IPS-11a (cell line): ENCODE measurements at regions not wholly inside any gene's neighbourhood (a gene's known extent, or its start where the extent isn't known, plus 50 kb on each side); places are given as distances from the start of the nearest gene placed in this dataset.

Experiments used
- H3K4me3 ChIP-seq: one replicate; pipeline ENCODE4 v1.5.1; 2013; ENCODE audit warnings: low read depth, low read length, control low read depth

DNA sequence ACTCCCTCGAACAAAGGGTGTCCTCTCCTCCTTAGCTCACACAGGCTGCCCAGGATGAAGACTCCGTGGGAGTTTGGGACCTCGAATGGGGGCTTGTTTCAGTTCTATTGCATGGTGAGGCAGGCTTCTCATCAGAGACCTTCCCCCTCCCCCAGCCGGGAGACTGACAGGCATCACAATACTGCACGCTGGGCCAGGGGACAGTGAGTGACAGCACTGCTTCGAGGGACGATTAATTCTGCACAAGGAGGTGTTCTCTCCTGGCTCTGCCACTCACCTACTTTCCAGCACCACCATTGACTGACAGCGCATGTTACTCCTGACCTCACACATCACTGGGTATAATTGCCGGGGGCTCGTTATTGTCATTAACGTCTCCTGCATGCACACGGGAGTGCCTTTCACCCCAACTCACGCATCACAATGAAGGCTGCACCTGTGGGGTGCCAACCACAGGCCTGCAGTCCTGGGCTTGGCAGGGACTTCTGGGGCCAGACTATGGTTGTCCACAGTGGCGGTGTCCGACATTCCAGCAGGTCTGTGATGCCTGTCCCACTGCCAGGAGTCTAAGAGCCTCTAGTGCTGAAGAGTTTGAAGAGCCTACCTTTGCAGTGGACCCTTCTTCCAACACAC lies 412.2 kb upstream of the TSHZ3 start:
- H3K4me3 ChIP-seq = no peak overlapping the region

DNA sequence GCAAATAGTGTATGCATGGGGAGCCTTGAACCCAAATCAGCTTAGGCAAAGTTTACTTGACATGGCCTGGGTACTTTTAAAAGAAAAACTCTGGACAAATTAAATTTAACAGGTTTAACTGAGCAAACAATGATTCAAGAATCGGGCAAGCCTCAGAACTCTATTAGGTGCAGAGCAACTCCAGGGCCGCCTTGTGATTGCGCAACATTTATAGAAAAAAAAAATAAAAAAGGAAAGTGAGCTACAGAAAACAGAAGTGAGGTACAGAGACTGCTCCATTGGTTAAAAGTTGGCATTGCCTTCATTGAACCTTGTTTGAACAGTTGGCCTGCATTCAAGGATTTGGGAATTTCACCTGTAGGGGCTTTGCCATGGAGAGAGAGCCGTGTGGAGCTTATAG lies 421.0 kb upstream of the TSHZ3 start:
- H3K4me3 ChIP-seq = no peak overlapping the region

DNA sequence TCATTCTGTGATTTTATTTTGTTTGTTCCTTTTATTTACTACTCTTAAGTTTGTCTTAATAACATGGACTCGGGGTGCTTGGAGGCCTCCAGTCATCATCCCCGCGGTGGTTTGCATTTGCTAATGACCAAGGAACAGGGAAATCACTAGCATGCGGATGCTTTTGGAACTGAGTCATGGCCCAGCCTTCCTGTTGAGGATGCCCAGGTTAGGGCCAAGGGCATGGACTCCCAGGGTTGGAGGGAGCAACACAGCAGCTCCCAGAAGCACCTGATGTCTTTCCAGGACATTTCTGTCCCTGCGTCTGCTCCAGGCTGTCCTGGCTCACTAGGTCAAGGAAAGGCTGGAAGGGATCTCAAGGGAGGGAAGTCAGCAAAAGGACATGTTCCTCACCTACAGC lies 423.7 kb upstream of the TSHZ3 start:
- H3K4me3 ChIP-seq = no peak overlapping the region

DNA sequence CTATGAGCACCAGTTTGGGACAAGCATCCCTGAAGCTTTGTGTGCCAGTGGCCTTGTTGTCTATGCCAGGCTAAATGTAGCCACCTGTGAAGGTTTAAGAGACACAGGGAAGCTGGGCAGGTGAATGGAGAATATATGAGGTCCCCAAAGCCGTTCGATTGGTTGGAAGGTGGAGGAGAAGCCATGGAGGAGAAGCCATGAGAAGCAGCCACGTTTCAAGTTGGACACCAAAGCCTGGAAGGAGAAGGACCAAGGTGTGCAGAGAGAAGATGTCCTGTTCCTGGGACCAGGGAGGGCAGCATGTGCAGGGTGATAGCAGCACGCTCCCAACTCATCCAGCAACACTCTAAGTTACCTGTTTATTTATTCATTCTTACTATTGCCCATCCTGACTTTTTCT lies 432.3 kb upstream of the TSHZ3 start:
- no peak overlapping the region for H3K4me3 ChIP-seq

DNA sequence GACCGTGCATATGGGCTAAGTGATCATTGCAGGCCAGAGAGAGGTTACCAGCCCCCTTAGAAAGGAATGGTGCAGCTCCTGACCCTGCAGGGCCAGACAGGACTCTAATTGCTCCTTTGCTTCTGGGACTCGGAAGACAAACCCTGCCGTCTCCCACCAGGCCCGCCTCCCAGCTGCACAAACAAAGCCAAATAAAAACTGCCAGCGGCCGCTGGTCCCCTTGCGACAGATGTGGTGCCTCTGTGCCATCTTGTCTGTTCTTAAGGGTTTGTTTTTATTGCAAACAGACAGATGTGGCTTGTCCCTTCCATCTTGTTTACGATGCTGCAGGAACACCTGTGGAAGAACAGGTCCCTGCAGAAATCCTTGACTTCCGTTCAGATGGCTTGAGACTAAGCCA lies 434.4 kb upstream of the TSHZ3 start:
- no peak overlapping the region for H3K4me3 ChIP-seq

DNA sequence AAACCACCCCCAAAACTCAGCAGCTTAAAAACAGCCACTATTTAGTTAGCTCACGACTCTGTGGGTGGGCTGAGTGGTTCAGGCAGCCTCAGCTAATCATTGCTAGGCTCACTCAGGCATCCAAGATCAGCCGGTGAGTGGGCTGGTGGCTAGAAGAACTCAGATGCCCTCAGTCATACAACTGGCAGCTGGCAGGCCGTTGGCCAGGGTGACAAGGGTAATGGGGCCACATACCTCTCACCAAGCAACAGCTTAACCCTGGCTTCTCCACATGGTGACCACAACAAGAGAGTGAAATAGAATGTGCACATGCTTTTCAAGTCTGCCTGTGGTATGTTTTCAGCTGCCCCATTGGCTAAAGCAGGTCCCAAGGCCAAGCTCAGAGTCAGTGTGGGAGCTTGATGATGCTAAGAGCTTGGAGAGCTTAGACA lies 435.4 kb upstream of the TSHZ3 start:
- H3K4me3 ChIP-seq = no peak overlapping the region

DNA sequence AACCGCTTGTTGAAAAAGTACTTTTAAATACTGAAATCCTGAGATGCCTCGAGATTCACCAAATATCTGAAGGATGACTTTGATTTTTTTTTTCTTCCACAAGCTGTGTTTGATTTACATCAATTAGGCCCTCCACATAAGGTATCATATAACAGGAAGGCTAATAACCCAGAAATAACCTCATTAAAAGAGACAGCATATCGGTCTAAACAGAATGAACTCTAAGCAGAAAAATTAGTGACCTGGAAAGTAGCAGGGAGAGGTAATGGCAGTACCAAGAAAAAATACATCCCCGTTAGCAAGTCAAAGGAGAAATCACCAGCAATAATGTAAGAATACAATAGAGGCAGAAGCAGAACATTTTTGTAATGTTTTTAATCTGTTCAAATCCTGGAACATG lies 452.4 kb upstream of the TSHZ3 start:
- no peak overlapping the region for H3K4me3 ChIP-seq

DNA sequence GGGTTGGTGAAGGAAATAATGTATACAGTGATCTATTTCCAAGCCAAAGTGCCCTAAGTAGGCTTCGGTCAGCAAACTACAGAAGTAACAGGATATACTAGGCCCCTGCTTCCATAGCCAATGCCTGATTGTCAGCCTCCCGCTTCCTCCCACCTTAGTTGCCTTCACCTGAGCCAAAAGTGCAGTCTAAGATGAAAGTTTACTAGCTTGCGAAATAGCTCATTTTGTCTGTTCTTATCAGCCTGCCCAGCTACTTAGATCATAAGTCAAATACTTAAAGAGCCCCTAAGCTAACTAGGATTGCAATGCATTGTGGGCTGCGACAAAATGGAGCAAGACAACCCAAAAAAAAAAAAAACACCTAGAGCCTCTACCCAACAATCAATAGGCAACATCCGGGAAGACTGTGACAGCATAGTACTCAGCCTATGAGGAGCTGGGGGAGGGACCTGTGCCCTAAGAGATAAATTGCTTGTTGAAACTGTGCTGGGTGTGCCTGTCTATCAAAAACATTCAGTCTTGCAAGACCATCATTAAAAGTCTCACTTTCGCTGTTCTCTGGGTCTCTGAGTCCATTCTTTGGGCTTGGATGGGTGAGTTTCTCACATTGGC lies 454.7 kb upstream of the TSHZ3 start:
- H3K4me3 ChIP-seq = no peak overlapping the region

DNA sequence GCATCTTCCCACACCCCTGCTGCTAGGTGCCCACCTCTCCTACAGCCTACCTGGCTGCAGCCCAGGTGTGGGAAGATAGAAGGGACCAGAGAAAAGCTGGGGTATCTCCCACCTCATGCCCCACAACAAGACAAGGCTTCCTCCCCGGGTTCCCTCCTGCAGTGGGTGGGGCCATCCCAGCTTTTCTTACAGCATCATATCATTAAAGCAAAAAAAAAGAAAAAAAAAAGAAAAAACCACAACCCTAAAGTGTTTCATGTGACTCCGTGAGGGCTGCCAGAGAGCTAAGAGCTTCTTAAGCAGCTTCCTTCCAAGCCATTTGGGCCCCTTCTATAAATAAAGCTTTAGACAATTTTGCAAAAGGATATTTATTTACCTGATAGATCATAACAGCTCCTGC lies 455.4 kb upstream of the TSHZ3 start:
- no peak overlapping the region for H3K4me3 ChIP-seq

DNA sequence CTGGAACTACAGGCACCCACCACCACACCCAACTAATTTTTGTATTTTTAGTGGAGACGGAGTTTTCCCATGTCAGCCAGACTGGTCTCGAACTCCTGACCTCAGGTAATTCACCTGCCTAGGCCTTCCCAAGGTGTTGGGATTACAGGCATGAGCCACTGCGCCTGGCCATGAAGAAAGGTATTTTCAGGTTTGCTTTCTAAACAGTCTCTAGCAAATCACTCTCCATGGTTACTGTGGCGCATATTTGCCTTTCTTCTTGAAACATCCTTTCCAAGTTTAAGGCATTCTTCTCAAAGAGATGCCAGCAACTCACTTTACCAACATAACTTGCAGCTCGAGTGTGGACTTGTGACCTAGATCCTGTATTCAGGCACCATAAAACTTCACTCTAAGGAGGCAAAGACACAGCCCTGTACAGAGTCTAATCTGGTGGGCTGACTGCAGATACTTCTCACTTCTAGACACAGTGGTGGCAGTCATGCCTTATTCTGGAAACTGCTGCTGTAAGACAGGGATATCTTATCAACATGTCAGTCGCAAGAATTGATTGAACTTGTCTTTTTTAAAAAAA lies 461.4 kb upstream of the TSHZ3 start:
- no peak overlapping the region for H3K4me3 ChIP-seq

DNA sequence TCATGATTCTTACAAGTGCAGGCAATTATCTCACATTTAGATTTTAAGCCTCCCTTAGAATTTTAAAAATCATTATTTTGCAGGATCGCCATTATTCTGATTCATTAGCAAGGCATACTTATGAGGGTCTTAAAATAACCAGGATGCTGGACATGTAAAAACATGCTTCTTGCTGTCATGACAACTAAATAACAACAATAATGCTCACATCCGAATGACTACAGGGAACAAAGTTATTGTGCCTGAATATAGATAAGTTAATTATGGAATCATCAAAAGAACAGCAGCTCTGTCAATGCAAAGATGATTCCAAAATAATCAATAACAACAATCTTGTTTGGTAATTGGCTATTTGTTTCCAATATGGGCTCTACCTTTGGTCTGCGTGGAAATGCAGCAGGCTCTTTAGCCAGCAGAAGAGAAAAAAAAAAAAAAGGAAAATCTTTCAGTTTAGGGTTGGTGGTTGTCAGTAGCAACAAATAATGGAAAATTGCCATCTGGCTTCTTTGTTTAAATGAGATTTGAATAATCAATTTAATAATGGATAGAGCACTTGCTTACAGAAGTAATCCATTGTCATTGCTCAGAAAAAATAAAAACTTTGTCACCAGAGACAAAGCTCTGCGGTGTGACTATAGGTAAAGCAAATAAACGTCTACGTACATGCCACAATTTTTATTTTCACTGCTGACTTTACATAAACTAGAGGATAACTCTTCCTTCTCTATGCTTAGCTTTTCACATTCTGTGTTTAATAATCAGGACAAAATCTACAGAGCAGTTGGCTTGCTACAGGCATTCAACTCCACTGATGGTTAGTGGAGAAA lies 468.9 kb upstream of the TSHZ3 start:
- H3K4me3 ChIP-seq = no peak overlapping the region

DNA sequence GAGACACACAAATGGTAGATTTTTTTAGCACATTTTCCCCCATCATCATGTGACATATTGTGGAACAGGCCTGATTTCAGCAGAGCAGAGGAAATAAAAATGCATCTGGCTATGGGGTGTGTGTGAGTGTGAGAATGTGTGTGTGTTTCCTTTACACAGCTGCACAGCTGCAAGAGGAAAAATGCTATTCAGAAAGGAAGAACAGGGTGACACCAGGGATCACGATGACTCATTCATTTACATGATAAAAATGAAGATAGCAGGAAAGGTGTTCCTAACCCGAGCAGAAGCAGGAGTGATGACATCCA lies 469.5 kb upstream of the TSHZ3 start:
- H3K4me3 ChIP-seq = no peak overlapping the region

DNA sequence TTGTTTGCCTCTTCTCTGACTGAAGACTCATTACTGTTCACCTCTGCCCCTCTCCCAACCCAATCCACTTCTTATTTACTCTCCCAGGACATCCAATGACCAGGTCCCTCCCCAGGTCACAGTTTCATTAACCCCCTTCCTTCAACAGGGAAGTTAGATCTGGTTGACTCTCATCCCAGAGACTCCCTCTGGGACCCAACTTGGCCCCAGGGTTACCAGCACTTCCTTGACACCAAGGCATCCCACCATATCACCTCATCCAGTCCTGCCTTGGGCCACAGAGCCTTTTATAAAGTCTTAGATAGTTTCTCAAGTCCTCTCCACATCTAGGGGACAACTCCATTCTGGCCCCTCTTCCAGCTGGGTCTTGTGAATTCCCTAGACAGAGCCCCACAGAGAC lies 470.6 kb upstream of the TSHZ3 start:
- no peak overlapping the region for H3K4me3 ChIP-seq

DNA sequence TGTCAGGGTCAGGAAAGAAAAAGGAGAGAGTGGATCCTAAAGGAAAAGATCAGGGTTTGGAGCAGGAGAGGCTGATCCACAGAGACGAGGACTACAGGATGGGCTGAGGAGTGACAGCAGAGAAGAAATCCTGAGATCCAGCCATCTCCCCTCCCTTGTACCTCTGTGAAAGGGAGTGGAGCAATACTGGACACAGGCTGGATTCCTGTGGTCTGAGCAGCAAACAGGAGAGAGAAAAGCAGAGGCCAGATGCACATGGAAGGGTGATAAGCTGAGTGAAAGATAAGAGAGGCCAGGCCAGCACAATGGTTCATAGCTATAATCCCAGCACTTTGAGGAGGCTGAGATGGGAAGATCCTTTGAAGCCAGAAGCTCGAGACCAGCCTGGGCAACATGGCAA lies 472.1 kb upstream of the TSHZ3 start:
- no peak overlapping the region for H3K4me3 ChIP-seq

DNA sequence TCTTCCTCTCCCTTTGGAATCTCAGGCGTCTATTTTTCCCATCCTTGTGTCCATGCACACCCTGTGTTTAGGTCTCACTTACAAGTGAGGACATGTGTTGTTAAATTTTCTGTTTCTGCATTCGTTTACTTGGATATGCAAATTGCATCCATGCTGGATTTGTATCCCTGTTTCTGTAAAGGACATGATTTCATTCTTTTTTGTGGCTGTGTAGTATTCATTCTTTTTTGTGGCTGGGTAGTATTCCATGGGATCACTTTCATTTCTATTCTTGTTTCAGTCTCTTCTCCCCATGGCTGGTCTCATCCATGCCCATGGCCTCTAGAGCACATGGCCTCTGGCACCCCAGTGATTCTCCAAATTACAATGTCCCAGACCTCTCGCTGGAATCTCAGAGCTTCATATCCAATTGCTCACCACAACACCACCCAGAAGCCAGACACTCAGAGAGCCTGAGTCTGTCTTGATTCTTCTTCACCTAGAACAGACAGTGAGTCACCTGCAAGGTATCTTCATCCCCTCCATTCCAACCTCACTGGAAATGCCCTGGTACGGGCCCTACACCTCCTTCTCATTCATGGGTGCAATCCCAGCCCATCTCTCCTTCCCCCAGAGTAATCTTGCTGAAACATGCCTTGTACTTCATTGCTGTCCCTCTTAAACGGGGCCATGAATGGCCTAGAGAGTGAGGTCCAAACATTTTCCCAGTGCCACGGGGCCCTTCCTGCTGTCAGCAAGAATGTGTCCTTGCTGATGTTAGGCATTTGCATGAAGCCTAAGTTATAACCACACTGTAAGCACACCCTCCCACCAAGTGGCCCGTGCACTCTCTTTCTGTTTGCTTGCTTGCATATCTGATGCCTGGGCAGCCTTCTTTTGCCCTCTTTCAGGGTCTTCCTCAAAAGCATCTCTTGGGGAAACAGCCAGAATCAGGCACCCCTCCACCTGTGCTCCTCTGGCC lies 476.2 kb upstream of the TSHZ3 start:
- H3K4me3 ChIP-seq = no peak overlapping the region

DNA sequence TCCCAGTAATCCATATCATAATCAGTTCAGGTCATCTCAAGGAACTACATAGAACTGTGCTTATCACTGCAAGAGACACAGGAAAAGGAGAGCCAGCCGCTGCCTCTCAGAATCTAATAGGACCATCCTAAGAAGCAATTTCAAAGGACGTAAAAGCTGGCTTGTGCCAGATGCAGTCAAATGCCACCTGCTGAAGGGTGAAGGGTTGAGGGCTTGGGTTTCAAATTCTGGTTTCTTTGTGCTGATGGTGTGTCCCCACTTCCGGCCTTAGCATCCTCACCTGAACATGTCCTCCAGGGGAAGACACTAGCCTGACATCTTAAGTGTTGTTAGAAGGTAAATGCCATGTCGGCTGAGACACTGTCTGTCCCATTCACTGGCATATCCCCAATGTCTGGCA lies 477.1 kb upstream of the TSHZ3 start:
- no peak overlapping the region for H3K4me3 ChIP-seq

DNA sequence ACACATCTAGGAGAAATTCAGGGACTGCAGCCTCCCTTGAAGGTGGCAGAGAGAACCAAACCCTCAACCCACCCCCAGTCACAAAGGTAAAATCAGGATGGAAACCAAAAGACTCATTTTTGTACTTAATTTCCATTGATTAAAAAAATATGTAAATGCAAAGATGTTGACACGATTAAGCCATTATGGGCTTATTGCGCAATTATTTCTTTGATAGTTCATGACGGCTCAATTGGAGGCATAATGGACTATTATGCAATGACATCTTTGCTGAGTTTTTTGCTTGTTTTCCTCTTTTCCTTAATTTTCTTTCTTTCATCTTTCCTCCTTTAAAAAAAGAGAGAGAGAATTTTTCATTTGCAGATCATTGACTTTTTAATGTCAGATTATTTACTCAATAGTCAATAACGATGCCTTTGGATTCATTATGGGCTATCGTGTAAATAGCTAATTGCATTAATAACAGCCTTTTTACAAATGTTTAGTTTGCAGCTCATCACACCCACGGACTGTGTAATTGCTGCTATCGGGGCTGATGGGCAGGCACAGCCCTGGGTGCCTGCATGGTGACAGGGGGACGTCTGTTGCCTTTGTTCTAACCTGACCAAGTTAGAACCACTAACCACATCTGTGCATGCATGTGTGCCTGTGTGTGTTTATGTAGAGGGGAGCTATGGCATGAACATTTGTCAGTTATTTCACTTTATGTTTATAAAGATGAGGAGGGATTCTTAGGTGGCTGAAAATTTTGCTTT lies 482.4 kb upstream of the TSHZ3 start:
- no peak overlapping the region for H3K4me3 ChIP-seq

DNA sequence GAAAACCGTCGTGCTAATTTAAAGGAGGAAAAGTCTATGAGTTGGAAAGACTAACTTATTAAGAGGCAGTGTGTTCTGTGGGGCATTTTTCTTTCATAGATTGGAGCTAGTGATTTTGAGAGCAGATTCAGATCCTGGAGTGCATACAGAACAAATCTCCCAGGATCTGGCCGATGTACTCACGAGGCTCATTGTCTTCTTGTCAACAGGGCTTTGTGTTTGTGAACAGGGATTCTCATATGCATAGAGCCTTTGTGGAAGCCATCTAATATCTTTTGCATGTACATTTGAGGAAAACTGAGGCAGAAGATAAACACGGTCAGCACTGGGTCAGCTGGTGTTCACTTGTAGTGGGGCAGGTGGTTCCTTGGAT lies 482.9 kb upstream of the TSHZ3 start:
- H3K4me3 ChIP-seq = no peak overlapping the region

DNA sequence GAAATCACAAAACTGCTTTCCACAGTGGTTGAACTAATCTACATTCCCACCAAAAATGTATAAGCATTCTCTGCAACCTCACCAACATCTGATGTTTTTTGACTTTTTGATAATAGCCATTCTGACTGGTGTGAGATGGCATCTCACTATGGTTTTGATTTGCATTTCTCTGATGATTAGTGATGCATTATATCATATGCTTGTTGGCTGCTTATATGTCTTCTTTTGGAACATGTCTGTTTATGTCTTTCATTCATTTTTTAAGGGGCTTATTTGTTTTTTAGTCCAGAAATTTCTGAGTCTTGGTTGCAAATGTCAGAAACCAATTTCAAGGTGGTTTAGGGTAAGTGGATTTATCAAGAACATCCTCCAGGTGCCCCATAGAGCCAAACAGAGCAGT lies 484.8 kb upstream of the TSHZ3 start:
- H3K4me3 ChIP-seq = no peak overlapping the region

DNA sequence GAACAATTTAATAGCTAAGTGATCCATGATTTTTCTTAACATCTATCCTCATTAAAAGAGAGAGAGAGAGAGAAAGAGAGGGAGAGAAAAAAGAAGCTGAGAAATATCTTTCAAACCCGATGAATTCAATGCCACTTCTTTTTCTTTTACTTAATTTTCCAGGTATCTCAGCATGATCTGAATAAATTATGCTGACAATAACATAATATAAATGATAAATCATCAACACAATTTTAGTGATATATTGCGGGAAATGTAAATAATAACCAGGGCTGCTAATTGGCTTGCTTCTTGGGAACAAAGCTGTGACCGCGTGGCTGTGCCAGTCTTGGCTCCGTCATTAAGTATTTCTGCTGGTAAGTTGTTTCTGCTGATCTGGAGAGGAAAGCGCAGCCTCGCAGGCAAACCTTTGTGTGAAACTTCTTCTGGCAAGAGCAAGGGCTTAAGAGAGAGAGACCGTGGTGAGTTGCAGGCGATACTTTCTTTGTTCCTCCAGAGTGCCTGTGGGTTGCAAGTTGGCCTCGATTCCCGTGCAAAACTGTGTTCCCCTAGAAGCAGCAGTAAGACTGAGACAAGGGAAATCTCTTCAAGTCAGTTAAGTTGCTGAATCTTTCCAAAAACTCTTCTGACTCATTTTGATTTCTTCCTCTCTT lies 489.1 kb upstream of the TSHZ3 start:
- H3K4me3 ChIP-seq = no peak overlapping the region
